ENCODE measurements at regions not wholly inside any gene's neighbourhood (a gene's known extent, or its start where the extent isn't known, plus 50 kb on each side); places are given as distances from the start of the nearest gene placed in this dataset.
"Not testable (repeated sequence)": the region's sequence is repeated elsewhere in the genome, so short reads cannot be mapped to it uniquely, and the experiment has no call there.

DNA sequence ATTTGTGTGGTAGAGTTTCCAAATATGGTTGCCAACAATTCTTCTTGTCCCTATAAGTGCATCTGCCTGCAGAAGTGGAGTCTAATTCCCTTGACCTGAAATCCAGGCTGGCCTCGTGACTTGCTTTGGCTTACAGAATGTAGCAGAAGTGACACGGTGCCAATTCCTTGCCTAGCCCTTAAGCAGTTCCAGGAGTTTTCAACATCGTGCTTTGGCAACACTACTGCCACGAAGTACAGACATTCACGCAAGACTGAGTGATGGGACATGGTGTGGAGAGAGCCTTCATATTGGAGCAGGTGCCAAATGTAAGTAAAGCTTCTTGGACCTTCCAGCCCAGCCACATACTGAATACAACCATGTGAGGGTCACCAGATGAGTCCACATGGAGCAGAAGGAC lies 92.9 kb upstream of the NEK6 start:
- Histone ChIP-seq H3K4me1 (no peaks in the 10 kb centered on the region), H3K9me3 (no peaks in the 10 kb centered on the region), H3K4me3 (no peak overlapping the region), H3K36me3 (no peaks in the 10 kb centered on the region), H3K27me3 (ENCODE audit: low read depth) (no peaks in the 10 kb centered on the region), H3K27ac (no peak overlapping the region)
- TF ChIP-seq, protein P1, sequence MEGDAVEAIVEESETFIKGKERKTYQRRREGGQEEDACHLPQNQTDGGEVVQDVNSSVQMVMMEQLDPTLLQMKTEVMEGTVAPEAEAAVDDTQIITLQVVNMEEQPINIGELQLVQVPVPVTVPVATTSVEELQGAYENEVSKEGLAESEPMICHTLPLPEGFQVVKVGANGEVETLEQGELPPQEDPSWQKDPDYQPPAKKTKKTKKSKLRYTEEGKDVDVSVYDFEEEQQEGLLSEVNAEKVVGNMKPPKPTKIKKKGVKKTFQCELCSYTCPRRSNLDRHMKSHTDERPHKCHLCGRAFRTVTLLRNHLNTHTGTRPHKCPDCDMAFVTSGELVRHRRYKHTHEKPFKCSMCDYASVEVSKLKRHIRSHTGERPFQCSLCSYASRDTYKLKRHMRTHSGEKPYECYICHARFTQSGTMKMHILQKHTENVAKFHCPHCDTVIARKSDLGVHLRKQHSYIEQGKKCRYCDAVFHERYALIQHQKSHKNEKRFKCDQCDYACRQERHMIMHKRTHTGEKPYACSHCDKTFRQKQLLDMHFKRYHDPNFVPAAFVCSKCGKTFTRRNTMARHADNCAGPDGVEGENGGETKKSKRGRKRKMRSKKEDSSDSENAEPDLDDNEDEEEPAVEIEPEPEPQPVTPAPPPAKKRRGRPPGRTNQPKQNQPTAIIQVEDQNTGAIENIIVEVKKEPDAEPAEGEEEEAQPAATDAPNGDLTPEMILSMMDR (IDR thresholded peaks at IDR 0.05): no peak
- peak; percentile 37 to 39 for ATAC-seq
- intact Hi-C loops (cut with DNase I): no loop called here
- no peak for DNase-seq

GRCh38 chr9:124174433-124174832 lies 83.3 kb upstream of the NEK6 start:
- peaks cover 7% of the 10 kb centered on the region for H3K4me1 ChIP-seq
- no peaks in the 10 kb centered on the region for H3K36me3 ChIP-seq
- H3K27me3 ChIP-seq (ENCODE audit: low read depth): no peaks in the 10 kb centered on the region
- no peaks in the 10 kb centered on the region for H3K9me3 ChIP-seq
- no peak for DNase-seq
- intact Hi-C loops (cut with DNase I): no loop called here
- no peak for ATAC-seq
- TF ChIP-seq, protein P1 (IDR thresholded peaks at IDR 0.05): no peak
- H3K27ac ChIP-seq: no peak overlapping the region
- no peak overlapping the region for H3K4me3 ChIP-seq

DNA sequence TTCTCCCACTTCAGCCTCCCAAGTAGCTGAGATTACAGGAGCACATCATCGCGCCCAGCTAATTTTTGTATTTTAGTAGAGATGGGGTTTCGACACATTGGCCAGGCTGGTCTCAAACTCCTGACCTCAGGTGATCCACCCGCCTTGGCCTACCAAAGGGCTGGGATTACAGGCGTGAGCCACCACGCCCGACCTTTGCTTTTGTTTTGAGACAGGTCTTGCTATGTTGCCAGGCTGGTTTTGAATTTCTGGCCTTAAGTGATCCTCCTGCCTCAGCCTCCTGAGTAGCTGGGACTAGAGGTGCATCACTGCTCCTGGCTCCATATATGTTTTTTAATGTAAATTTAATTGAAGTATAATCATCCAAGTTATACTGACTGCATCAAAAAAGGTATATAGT lies 80.2 kb upstream of the NEK6 start:
- H3K36me3 ChIP-seq; intact Hi-C loops (cut with DNase I); H3K4me1 ChIP-seq; H3K27ac ChIP-seq; DNase-seq; ATAC-seq; H3K9me3 ChIP-seq; H3K4me3 ChIP-seq: not testable (repeated sequence)
- peaks cover 12% of the 10 kb centered on the region for H3K27me3 ChIP-seq (ENCODE audit: low read depth)

GRCh38 chr9:124179196-124180071 lies 78.3 kb upstream of the NEK6 start:
- DNase-seq (no peak), ATAC-seq (no peak)
- Histone ChIP-seq H3K9me3 (no peaks in the 10 kb centered on the region), H3K4me3 (no peak overlapping the region), H3K4me1 (peaks cover 4% of the 10 kb centered on the region), H3K27me3 (ENCODE audit: low read depth) (peaks cover 18% of the 10 kb centered on the region), H3K27ac (no peak overlapping the region), H3K36me3 (no peaks in the 10 kb centered on the region)
- TF ChIP-seq, protein P1 (IDR thresholded peaks at IDR 0.05): no peak
- intact Hi-C loops (cut with DNase I): no loop called here

DNA sequence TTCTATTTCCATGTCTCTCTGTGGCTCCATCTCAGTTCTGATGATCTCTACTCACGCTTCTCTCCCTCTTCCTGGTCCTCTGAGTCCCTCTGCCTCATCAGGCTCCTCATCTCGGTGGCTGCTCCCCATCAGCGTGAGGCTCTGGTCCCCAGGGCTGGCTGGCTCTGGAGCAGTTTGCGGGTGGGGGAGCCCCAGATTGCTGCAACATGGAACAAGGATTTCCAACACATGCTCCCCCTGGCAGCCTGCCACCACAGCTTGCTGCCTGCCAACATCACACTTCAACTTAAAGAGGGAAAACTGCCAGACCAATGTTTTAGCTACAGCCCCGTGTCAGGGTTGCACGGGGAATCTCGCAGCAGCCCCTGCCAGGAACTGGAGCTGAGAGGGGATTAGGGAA lies 77.2 kb upstream of the NEK6 start:
- Histone ChIP-seq H3K9me3 (no peaks in the 10 kb centered on the region), H3K36me3 (no peaks in the 10 kb centered on the region), H3K4me3 (no peak overlapping the region), H3K27me3 (ENCODE audit: low read depth) (peaks cover 18% of the 10 kb centered on the region), H3K27ac (no peak overlapping the region), H3K4me1 (no peaks in the 10 kb centered on the region)
- DNase-seq: peak; percentile 63
- intact Hi-C loops (cut with DNase I): no loop called here
- TF ChIP-seq, protein P1 (IDR thresholded peaks at IDR 0.05): no peak
- peak; percentile 29 to 40 for ATAC-seq

GRCh38 chr9:124182741-124183140 lies 75.0 kb upstream of the NEK6 start:
- no peaks in the 10 kb centered on the region for H3K9me3 ChIP-seq
- no peak for DNase-seq
- peaks cover 20% of the 10 kb centered on the region for H3K27me3 ChIP-seq (ENCODE audit: low read depth)
- H3K36me3 ChIP-seq: no peaks in the 10 kb centered on the region
- H3K27ac ChIP-seq: no peak overlapping the region
- intact Hi-C loops (cut with DNase I): no loop called here
- TF ChIP-seq, protein P1 (IDR thresholded peaks at IDR 0.05): no peak
- no peak for ATAC-seq
- H3K4me1 ChIP-seq: no peaks in the 10 kb centered on the region
- no peak overlapping the region for H3K4me3 ChIP-seq

Data from lower lobe of right lung (tissue), 2 donors.